ENCODE measurements at regions not wholly inside any gene's neighbourhood (a gene's known extent, or its start where the extent isn't known, plus 50 kb on each side); places are given as distances from the start of the nearest gene placed in this dataset.
"Not testable (repeated sequence)": the region's sequence is repeated elsewhere in the genome, so short reads cannot be mapped to it uniquely, and the experiment has no call there.

DNA sequence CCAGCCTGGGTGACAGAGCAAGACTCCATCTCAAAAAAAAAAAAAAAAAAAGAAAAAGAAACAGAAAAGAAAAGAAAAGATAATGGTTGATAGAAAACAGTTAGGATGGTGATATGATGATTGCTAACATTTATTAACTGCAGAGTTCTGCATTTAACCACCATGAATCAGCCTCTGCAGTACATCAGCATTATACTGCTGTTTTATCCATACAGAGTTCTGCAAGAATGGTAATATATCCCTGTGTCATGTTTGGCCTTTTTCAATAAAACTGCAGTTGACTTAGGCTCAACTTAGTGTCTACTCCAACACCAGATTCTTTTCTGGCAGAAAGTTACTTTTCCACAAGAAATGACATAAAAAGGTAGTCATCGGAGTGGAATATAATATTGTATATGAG, 62.6 kb downstream of the DUSP6 start:
- no peak for DNase-seq

DNA sequence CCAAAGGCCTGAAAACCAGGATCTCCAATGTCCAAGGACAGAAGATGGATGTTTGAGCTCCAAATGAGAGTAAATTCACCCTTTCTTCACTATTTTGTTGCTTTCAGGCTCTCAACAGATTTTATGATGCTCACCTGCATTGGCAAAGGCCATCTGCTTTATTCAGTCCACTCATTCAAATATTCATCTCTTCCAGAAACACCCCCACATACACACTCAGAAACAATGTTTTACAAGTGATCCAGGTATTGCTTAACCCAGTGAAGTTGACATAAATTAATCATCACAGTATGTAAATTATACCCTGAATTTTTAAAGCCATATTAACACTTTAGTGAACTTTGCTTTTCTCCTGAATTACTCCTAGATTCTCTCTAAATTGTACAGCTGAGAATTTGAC, 63.3 kb downstream of the DUSP6 start:
- no peak for DNase-seq

DNA sequence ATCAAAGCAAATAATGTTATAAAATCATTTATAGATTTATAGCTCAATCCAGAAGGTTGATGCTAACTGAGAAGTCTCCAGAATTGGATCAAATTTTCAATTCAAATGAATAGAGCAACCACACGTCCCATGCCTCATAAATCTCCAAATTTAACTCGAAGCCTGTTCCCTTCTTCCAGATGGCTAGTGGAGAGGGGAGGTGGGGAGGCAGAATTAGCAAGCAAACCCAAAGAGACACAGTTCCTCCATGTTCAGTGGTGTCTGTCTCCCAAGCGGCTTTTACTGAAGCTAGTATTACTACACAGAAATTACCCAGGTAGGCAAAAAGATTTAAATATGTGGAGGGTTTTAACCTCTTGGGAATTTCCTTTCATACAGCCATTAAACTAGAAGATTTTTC, 65.8 kb downstream of the DUSP6 start:
- no peak for DNase-seq

DNA sequence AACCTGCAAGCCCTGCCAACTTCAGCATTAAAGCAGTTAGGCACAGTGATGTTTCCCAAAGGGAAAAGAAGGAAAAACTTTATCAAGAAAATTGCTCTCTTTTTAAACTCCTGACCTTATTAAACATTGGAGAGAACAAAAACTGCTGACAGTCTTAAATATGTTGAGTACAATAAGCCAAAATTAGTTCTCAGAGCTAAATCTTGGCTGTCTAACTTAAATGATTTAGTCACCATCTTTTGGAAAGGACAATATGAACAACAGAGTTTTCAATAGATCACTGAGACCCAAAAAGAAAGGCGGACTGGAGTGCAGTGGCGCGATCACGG, 70.8 kb downstream of the DUSP6 start:
- no peak for DNase-seq

GRCh38 chr12:89280833-89281538, 71.3 kb downstream of the DUSP6 start:
- no peak for DNase-seq

DNA sequence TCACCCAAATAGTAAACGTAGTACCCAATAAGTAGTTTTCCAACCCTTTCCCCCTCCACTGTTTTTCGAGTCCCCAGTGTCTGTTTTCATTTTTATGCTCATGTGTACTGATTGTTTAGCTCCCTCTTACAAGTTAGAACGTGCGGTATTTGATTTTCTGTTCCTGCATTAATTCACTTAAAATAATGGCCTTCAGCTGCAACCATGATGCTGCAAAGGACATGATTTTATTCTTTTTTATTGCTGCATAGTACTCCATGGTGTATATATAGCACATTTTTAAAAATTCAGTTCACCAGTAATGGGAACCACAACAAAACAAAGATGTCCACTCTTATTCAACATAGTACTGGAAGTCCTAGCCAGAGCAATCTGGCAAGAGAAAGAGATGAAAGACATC, 72.8 kb downstream of the DUSP6 start:
- DNase-seq, result no peak

GRCh38 chr12:89278862-89279261, 73.4 kb downstream of the DUSP6 start:
- no peak for DNase-seq

DNA sequence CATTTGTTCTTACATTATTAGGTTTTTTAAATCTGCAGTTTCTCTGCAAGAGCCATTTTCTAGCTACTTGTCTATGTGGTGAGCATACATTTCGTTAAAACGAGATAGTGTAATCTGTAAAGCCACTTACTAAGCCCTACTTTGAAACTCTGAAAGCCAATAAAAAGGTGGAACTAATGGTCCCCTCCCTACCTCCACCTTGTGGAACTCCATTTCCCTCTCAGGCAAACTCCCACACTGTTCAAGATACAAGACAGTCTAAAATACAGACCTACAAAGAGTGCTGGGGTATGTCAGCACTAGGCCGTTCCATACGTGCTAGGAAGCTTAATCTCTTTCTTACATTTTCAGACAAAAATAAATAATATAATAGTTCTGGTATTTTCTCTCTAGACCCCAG, 74.1 kb downstream of the DUSP6 start:
- no peak for DNase-seq

GRCh38 chr12:89276860-89277259, 75.4 kb downstream of the DUSP6 start:
- no peak for DNase-seq

DNA sequence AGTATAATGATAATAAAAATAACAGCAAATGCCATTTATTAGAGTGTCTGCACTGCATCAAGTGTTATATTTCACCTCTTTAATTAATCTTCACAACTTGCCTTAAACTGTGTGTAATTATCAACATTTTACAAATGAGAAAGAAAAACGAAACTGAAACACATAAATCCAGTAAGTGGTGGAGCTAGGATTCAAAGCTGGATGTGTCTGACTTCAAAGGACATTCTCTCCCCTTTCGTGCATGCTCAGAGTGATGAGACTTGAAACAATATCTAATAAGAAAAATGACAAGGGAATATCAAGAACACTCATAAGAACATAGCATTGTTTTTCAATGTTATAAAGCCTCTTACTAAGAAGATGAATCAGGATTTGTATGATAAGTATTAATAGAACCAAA, 78.8 kb downstream of the DUSP6 start:
- no peak for DNase-seq

GRCh38 chr12:89270548-89270947, 81.8 kb downstream of the DUSP6 start:
- DNase-seq, result no peak

DNA sequence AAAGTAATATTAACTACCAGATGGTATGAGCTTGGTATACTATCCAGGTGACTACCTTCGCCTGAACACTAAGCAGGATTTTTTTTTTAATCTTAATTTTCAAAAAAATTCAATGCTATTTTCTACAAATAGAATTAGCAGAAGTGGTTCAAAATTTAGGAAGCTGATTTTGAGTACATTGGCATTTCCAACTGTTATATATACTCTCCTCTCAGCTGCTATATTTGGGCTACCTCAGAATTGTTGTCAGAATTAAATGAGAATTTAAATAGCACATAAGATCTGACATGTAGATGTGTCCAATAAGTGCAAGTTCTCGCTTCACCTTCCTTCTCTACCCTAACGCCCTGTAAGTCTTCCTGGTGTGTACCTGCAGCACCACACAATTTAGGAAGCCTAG, 83.1 kb downstream of the DUSP6 start:
- no peak for DNase-seq

DNA sequence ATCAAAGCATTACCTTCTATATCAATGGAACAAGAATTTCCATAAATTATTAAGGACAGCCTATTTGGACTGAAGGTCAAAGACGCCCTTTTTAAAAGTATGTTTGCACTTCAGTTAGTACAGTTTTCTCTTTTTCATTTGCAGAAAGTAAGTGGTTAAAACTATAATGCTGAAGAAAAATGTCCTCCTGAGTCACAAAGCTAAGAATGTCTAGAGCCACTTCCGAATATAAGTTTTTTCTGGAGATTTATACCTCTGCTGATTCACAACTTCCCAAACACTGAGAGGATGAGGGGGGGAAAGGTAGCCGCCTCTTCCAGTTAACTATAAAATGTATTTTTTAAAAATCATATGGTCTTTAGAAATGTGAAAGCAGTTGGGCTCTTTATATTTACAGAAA, 84.9 kb downstream of the DUSP6 start:
- no peak for DNase-seq

DNA sequence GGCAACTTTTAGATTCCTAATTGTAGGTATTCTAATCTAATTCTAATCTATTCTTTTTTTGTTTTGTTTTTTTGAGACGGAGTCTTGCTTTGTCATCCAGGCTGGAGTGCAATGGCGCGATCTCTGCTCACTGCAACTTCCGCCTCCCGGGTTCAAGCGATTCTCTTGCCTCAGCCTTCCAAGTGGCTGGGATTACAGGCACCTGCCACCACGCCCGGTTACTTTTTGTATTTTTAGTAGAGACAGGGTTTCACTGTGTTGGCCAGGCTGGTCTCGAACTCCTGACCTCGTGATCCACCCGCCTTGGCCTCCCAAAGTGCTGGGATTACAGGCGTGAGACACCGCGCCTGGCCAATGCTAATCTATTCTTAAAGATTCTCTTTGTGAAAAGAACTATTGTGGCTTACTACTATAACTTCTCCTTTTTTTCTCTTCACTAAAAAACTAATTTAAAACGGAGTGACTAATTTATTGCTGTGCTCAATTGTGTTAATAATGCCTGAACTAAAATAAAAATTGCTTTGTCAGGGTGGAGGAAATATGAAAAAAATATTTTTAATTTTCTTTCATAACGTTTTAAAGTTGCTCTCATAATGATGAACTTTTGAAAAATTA, 85.6 kb downstream of the DUSP6 start:
- DNase-seq, result not testable (repeated sequence)

DNA sequence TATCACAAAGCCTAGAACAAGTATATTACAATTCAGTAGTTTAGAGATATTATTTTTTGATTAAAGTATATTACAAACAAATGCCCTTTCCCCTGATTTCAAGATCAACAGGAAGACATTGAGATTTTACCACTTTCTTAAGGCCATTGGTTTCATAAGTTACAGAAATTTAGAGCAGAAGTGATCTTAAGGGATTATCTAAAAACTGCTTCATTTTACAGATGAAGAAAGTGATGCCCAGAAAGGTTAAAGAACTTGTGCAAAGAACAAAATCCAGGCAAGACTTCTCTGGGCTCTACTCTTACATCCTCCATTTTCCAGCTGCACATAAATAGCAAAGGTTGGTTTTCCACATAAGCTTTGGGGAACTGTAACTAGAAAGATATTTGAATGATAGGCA, 87.5 kb downstream of the DUSP6 start:
- DNase-seq, result no peak

- no peak for DNase-seq
Observed at GRCh38 chr12:89263900-89264299, 88.4 kb downstream of the DUSP6 start.

DNA sequence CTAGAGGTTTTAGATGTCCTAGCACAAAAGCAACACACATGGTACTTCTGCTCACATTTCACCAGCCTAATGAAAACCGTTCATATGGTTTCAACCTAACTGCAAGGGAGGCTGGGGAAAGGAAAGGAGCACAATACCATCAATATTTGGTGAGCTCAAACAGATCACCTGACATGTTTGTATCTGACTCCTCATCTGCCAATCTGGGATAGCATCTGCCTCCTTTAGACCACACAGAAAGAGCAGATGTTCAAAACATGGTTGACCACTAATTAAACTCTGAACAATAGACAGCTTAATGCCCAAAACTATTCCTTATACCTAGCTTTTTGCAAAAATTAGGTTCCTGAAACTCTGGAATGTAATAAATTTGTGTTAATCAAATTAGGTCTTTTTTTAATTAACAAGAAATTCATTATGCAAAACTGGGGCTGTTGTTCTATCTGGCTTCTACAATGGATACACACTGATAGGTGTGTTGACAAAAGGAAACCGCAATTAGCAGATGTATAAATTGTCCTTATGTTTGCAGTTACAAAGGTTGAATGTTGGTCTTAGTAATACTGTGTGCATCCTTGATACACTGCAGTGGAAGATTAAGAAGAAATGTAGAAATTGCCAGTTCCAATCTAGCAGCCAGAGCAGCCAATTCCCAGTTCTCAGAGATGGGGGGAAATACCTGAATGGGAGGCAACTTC, 89.3 kb downstream of the DUSP6 start:
- no peak for DNase-seq

DNA sequence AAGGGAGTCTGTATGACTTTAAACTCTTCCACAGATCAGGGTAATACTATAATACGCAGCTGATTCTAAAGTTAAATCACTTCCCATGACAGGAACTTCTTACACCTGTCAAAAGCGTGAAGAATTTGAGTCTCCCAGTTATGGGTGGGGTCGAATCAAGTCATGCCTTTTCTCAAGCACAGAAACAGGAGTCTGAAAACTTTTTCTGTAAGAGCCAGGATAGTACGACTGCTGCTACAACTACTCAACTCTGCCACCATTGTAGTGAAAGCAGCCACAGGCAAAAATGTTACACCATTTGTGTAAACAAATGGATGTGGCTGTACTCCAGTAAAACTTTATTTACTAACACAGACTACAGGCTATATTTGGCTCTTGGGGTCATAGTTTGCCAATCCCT, 90.3 kb downstream of the DUSP6 start:
- DNase-seq, result no peak

DNA sequence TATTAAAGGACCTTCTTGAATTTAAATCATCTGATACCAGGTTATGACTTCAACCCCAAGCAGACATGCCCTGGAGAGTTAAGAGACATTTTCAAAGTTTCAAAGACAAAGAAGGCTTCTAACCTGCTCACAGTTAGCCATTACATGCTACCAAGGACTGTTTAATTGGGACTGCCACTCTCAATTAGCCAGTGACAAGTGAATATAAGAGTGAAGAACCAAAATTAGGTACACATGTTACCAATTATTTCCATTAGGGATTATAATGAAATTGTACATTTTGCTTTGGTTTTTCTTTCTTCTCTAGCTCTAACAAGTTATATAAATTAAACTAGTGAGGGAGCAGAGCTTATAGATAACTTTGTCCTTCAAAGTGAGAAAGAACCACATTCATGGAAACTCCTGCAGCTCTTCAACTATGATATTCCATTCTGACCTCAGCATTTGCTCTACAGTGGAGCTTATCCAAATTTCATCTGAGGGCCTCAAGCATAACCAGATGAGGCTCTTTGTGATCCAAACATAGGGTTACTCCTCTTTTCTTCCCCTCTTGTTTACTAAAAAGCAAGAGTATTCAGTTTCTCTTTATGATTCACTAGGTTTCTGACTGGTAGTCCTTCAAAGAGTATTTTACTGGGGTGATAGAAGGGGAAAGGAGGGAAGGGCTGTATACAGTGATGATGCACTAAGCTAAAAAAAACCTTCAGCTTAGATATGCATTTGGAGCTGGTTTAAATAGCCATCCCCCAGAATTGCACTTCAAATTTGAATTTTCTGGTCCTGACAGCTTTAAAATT, 91.3 kb downstream of the DUSP6 start:
- no peak for DNase-seq

GRCh38 chr12:89259821-89260220, 92.5 kb downstream of the DUSP6 start:
- DNase-seq, result no peak

GRCh38 chr12:89258240-89258969, 93.9 kb downstream of the DUSP6 start:
- DNase-seq, result no peak

- no peak for DNase-seq
Observed at GRCh38 chr12:89257340-89257739, 95.0 kb downstream of the DUSP6 start.

- no peak for DNase-seq
Observed at GRCh38 chr12:89256060-89256459, 96.2 kb downstream of the DUSP6 start.

Measured in CD4-positive, alpha-beta T cell treated with Interleukin-6 for 4 hours (primary cell).